WI38 (cell line): ENCODE measurements at regions not wholly inside any gene's neighbourhood (a gene's known extent, or its start where the extent isn't known, plus 50 kb on each side); places are given as distances from the start of the nearest gene placed in this dataset.
"Not testable (repeated sequence)": the region's sequence is repeated elsewhere in the genome, so short reads cannot be mapped to it uniquely, and the experiment has no call there.

ENCODE experiments used
- H3K4me3 ChIP-seq: 2 replicates; pipeline ENCODE4 v1.5.1; 2011; ENCODE audit warnings: low read depth, mild to moderate bottlenecking, control low read depth, low read length
- CTCF ChIP-seq: IDR thresholded peaks from 2 replicates; pipeline ENCODE4 v1.5.1; 2012; ENCODE audit warnings: low read depth, mild to moderate bottlenecking, control low read depth, low read length

DNA sequence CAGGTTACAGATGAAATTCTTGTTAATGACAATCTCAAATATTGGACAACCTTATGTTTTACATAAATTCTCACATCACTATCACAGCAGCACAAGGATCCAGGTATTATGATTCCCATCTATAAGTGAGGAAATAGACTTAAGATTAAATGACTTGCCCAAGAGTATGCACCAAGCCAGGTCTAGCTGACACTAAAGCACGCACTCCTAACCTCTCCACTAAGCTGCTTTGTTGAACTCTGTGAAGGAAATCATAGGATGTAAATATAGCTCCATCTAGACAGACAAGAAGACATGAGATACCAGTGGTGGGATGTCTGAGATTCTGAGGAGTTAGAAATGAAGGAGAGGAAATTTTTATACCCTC, 87.9 kb downstream of the PHLDA1 start:
- no peak overlapping the region for H3K4me3 ChIP-seq
- no peak for TF ChIP-seq CTCF

DNA sequence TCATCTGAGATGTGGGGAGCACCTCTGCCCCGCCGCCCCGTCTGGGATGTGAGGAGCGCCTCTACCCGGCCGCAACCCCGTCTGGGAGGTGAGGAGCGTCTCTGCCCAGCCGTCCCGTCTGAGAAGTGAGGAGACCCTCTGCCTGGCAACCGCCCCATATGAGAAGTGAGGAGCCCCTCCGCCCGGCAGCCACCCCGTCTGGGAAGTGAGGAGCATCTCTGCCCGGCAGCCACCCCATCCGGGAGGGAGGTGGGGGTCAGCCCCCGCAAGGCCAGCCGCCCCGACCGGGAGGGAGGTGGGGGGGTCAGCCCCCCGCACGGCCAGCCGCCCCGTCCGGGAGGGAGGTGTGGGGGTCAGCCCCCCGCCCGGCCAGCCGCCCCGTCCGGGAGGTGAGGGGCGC, 89.9 kb downstream of the PHLDA1 start:
- not testable (repeated sequence) for H3K4me3 ChIP-seq

- no peak for TF ChIP-seq CTCF
- H3K4me3 ChIP-seq: no peak overlapping the region
These were observed 92.4 kb downstream of the PHLDA1 start for GRCh38 chr12:75939016-75939642.

DNA sequence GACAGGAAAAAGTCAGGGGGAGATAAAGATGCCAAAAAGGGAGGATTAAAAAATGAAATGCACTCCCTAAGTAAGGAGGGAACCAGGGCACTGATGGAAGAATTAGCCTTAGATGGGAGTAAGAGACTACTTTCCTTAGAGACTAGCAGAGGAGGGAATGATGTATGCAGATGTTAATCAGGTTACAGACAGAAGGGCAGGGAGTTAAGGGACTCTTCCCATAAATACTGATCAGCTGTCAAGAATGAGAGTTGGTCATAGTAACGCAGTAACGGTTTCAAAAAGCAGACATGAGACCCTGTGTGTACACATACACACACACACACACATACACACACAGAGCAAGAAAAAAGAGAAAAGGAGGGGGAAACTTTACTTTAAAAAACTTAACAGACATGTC, 93.4 kb downstream of the PHLDA1 start:
- no peak for TF ChIP-seq CTCF
- no peak overlapping the region for H3K4me3 ChIP-seq

GRCh38 chr12:75937486-75937885, 94.1 kb downstream of the PHLDA1 start:
- no peak overlapping the region for H3K4me3 ChIP-seq
- TF ChIP-seq CTCF: no peak

GRCh38 chr12:75936515-75937440, 94.8 kb downstream of the PHLDA1 start:
- H3K4me3 ChIP-seq: no peak overlapping the region
- no peak for TF ChIP-seq CTCF

GRCh38 chr12:75935539-75936242, 95.9 kb downstream of the PHLDA1 start:
- H3K4me3 ChIP-seq: no peak overlapping the region
- TF ChIP-seq CTCF: no peak
